ENCODE measurements at regions not wholly inside any gene's neighbourhood (a gene's known extent, or its start where the extent isn't known, plus 50 kb on each side); places are given as distances from the start of the nearest gene placed in this dataset.

- DNase-seq = no peak
Observed at GRCh38 chr19:29093553-29093908, 119.4 kb downstream of the UQCRFS1 start.

- DNase-seq = no peak
Observed at GRCh38 chr19:29092712-29093552, 120.0 kb downstream of the UQCRFS1 start.

GRCh38 chr19:29090783-29091526, 122.0 kb downstream of the UQCRFS1 start:
- DNase-seq = no peak

- no peak for DNase-seq
Observed at GRCh38 chr19:29089315-29089870, 123.6 kb downstream of the UQCRFS1 start.

GRCh38 chr19:29088761-29089160, 124.2 kb downstream of the UQCRFS1 start:
- DNase-seq = no peak

- DNase-seq = no peak
Observed at GRCh38 chr19:29086646-29087045, 126.3 kb downstream of the UQCRFS1 start.

- DNase-seq = no peak
Observed at GRCh38 chr19:29086182-29086581, 126.8 kb downstream of the UQCRFS1 start.

GRCh38 chr19:29085630-29086029, 127.3 kb downstream of the UQCRFS1 start:
- no peak for DNase-seq

GRCh38 chr19:29085206-29085605, 127.7 kb downstream of the UQCRFS1 start:
- no peak for DNase-seq

GRCh38 chr19:29084266-29084665, 128.7 kb downstream of the UQCRFS1 start:
- DNase-seq = no peak

GRCh38 chr19:29083863-29084262, 129.1 kb downstream of the UQCRFS1 start:
- no peak for DNase-seq

GRCh38 chr19:29079356-29080032, 133.5 kb downstream of the UQCRFS1 start:
- DNase-seq = no peak

- DNase-seq = no peak
Observed at GRCh38 chr19:29076963-29077362, 136.0 kb downstream of the UQCRFS1 start.

GRCh38 chr19:29076161-29076560, 136.8 kb downstream of the UQCRFS1 start:
- no peak for DNase-seq

GRCh38 chr19:29075149-29075548, 137.8 kb downstream of the UQCRFS1 start:
- no peak for DNase-seq

GRCh38 chr19:29074579-29074978, 138.4 kb downstream of the UQCRFS1 start:
- DNase-seq = no peak

- DNase-seq = no peak
Observed at GRCh38 chr19:29067831-29068230, 145.1 kb downstream of the UQCRFS1 start.

GRCh38 chr19:29062475-29063435, 150.2 kb downstream of the UQCRFS1 start:
- no peak for DNase-seq

GRCh38 chr19:29060813-29061364, 152.1 kb downstream of the UQCRFS1 start:
- DNase-seq = no peak

GRCh38 chr19:29056535-29056934, 156.4 kb downstream of the UQCRFS1 start:
- no peak for DNase-seq

GRCh38 chr19:29054886-29055675, 157.9 kb downstream of the UQCRFS1 start:
- DNase-seq = no peak
